ENCODE measurements at regions not wholly inside any gene's neighbourhood (a gene's known extent, or its start where the extent isn't known, plus 50 kb on each side); places are given as distances from the start of the nearest gene placed in this dataset.

GRCh38 chr18:74023220-74023619 is 124.4 kb downstream of the FBXO15 start:
- no peak for DNase-seq

GRCh38 chr18:74019864-74020263 is 127.8 kb downstream of the FBXO15 start:
- no peak for DNase-seq

DNA sequence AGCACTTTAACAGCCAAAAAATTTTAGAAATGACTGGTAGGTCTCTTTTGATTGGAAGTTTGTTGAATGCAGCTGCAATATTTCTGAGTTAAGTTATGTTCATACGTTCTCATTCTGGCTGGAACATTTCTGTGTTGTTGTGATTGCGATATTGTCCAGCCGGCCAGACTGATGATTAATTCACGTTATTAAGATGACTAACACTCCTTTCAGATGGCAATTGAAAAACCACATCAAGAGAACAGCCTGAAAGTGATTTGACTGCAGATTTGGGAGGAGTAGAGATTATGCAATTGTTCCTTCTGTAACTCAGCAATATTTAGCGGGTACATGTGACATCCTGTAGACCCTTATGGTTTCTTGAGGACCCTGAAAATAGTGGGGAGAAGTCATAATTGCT is 133.7 kb downstream of the FBXO15 start:
- DNase-seq = peak; percentile 78 to 79

DNA sequence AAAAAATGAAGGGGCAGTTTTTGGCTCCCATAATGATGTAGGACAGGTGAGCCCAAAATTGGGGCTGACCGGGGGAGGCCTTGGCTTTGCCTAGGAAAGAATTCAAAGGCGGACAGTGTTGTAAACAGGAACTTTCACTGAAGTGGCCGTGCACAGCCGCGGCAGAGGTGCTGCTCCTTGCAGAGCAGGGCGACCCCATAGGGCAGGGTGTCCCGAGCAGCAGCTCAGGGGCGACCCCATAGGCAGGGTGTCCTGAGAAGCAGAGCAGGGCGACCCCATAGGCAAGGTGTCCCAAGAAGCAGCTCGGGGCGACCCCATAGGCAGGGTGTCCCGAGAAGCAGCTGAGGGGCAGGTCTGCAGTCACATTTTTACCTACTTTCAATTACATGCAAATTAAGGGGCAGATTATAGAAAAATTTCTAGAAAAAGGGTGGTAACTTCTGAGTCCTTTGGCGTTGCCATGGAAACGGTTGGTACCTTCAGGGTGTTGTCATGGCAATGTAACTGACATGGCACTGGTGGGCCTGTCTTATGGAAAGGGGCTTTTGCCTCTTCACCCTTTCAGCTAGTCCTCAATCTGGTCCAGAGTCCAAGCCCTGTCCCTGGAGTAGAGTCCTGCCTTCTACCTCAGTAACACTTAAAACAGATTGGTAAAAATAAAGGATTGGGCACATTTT is 134.5 kb downstream of the FBXO15 start:
- no peak for DNase-seq

DNA sequence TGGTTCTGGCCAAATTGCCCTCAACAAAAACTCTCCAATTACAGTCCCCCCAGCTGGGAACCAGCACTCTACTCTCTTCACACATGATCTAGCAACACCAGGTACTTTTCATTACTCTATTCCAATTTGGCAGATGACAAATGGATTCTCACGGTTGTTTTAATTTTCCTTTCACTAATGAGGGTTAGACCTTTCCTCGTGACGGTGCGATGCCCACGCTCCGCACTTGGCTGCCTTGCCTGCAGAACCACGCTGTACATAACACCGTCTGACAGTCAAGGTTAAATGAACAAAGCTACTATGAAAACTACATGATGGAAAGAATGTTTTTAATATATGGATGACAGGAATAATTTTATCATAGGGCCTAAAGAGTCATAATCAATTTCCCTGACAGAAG is 141.5 kb downstream of the FBXO15 start:
- DNase-seq = no peak

- DNase-seq = no peak
Measured at GRCh38 chr18:74005320-74006109, 142.1 kb downstream of the FBXO15 start.

- DNase-seq = no peak
Measured at GRCh38 chr18:73992242-73993022, 155.2 kb downstream of the FBXO15 start.

- no peak for DNase-seq
Measured at GRCh38 chr18:73991570-73991969, 156.1 kb downstream of the FBXO15 start.

DNA sequence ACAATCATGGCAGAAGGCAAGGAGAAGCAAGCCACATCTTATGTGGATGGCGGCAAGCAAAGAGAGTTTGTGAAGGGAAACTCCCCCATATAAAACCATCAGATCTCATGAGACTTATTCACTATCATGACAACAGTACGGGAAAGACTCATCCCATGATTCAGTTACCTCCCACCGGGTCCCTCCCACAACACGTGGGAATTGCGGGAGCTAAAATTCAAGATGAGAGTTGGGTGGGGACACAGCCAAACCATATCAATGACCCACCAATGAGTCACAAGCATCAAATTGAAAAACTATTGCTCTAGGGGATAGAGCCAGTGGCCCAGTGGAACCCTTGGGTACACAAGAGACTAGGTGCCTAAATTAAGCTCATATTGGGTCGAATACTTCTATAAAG is 157.4 kb downstream of the FBXO15 start:
- no peak for DNase-seq

GRCh38 chr18:73987247-73987980 is 160.2 kb downstream of the FBXO15 start:
- DNase-seq = no peak

DNA sequence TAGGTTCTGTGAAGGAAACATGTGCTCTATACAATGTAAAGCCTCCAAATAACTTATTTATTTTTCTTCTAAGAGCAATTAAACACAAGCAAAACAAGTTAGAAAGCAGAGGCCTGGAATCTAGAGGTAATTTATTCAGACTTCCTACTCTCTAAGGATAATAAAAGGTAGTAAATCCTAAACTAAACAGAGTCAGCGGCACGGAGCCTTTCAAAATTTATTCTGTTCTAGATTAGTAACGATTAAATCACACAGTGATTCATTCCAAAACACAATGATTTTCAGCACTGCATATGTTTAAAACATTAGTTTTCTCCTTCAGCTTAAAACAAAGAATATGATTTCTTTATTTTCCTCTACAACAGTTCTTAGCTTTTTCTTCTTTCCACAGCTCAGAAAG is 160.9 kb downstream of the FBXO15 start:
- DNase-seq = no peak

DNA sequence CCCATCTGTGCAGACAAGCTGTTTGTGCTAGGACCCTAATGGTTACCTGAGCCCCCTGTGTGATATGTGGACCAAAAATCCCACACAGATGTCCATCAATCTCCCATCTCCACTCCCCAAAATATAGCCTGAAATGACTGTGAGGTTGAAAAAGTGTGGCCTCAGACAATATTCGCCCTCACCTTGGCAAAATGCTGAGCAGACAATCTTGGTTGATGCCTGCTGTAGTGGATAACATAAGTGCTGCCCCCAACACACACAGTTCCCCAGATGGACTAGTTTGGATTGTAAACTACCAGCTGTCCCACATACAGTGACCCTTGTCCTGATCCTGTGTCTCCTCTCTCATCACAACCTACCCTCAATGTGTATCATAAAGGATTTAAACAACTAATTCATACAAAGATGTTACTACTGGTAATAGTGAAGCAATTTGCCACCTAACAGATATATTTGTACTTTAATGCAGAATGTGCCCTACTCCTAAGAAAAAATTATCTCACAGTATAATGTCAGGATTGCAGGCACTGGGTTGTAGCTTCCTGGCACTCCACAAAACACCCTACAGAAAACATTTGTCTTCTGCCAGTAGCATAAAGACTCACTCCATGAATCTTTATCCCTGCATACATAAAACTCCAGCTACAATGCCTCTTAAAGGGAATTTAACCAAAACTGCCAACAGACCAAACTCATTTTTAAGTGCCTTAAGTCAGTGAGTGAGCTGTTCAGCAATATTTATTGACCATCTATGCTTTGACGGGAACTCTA is 161.6 kb downstream of the FBXO15 start:
- no peak for DNase-seq

DNA sequence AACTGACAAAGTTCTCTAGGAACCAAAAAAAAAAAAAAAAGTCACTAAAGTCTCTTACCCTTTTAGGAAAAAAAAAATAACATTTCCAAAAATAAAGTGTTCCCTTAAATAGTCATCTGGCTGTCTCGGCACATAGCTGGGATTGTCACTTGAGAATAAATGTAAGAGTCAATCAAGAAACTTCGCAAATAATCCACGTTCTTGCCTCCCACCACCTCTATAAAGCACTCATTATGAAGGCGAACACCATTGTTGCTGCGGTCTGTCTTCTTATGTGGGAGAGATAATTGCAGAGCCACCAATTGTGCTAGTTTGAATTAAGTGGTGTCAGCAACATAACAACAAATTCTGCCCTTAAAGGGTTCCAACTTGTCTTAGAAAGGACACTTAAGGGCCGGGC is 163.7 kb downstream of the FBXO15 start:
- DNase-seq = no peak

DNA sequence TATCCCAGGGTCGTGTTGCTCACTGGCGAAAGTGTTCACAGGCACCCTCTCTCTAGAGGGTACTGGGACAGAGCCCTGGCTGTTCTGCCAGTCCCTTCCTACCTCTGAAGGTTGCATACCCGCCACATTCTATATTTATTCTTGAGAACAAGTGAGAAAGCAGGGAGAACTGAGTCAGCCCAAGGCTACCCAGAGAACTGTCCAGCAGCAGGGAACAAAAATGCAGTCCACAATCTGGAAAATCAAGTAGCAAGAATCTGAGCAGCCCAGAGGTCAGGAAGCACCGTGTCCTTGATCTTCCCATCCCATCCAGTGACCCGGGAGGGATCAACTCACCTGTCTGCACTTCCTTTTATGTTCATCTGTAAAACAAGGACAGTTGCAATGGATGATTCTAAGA is 164.1 kb downstream of the FBXO15 start:
- DNase-seq = no peak

- DNase-seq = no peak
Measured at GRCh38 chr18:73981796-73982195, 165.8 kb downstream of the FBXO15 start.

DNA sequence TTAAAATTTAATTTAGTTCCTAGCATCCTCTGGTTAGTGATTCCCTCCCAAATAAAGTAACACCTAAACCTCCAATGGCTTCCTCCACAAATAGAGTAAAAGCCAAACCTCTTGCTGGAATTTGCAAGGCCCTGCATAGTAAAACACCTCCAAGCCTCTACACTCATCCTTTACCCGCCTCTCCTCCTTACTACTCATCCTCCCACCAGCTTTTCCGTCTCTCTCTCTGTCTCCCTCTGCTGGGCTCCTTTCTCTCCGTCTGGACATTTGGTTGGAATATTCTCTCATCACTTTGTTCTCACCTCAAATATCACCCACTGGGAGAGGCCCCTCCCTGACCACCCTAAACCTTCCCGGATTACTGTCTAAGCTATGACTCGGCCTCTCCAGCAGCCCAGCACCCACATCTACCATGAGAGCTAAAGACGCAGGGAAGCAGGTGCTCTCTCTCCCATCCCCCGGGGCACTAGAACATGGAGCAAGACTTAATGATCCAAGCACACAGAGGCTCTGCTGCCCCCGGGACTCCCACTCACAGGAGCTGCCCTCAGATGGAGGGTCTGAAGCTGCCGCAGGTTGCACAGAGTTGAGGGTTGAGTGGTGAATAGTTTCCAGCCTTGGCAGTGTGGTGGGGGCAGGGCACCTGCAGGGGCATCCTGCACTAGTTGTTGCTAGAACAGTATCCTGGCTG is 167.2 kb downstream of the FBXO15 start:
- DNase-seq = no peak

DNA sequence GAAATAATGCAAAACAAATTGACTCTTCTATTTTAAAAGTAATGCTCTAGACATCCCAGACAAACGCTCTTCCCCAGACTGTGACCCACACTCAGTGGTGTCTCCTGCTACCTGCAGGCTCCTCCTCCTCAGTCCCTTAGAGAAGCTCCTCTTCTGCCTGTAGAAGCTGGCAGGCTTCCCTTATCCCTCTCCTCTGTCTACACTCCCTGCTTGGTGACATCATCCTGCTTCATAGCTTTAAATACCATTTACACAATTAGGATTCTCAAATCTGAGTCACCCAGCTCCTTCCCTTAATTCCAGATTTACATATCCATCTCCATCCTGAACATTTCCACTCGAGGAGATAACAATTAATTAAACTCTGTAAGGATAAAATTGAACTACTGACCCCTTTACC is 167.9 kb downstream of the FBXO15 start:
- no peak for DNase-seq

GRCh38 chr18:73976433-73976832 is 171.2 kb downstream of the FBXO15 start:
- DNase-seq = no peak

GRCh38 chr18:73975266-73975665 is 172.4 kb downstream of the FBXO15 start:
- no peak for DNase-seq

DNA sequence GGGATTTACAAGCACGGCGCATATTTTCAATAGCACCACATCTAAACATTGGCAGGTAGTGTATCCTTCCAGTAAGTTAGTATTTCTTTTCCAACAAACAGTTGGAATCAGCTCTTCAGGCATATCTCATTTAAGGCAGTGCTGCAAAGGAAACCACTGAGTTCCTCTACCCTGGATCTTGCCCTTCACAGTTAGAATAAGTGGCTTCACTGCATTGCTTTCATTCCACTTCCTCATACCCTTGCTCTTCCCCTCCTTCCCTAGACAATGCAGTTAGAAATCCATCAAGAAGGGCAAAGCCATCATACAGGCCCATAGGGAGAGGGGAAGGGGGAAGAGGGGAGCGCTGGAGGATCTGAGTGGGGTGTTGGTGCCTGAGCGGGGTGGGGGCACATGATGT is 173.7 kb downstream of the FBXO15 start:
- DNase-seq = no peak

DNA sequence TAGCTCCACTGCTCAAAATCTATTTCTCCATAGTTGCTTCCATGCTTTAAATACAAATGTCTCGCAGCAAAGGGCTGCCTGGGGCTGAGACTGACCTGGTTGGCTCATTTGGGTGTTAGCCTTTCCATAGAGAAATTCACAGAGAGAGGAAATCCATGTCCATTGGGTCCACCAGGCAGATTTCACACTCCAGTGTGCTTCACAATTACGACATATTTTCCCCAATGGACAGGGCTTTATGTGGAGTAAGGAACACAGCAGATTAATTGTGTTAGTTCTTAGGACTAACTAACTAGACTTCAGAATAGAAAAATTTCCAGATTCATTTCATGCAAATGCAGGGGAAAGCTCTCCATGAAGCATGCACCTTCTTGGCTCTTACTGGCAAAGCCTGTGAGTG is 180.7 kb downstream of the FBXO15 start:
- no peak for DNase-seq
